ENCODE measurements at regions not wholly inside any gene's neighbourhood (a gene's known extent, or its start where the extent isn't known, plus 50 kb on each side); places are given as distances from the start of the nearest gene placed in this dataset.

GRCh38 chr2:45259138-45259537 lies 249.9 kb upstream of the SIX2 start:
- no peak overlapping the region for H3K4me3 ChIP-seq (ENCODE audit: low read depth, low read length)
- DNase-seq (ENCODE audit: low read depth, low spot score): no peak
- CTCF ChIA-PET: no interaction called here
- POLR2A ChIA-PET: no interaction called here
- TF ChIP-seq, protein P1, sequence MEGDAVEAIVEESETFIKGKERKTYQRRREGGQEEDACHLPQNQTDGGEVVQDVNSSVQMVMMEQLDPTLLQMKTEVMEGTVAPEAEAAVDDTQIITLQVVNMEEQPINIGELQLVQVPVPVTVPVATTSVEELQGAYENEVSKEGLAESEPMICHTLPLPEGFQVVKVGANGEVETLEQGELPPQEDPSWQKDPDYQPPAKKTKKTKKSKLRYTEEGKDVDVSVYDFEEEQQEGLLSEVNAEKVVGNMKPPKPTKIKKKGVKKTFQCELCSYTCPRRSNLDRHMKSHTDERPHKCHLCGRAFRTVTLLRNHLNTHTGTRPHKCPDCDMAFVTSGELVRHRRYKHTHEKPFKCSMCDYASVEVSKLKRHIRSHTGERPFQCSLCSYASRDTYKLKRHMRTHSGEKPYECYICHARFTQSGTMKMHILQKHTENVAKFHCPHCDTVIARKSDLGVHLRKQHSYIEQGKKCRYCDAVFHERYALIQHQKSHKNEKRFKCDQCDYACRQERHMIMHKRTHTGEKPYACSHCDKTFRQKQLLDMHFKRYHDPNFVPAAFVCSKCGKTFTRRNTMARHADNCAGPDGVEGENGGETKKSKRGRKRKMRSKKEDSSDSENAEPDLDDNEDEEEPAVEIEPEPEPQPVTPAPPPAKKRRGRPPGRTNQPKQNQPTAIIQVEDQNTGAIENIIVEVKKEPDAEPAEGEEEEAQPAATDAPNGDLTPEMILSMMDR (IDR thresholded peaks at IDR 0.05; ENCODE audit: insufficient read depth, low read length, missing control alignments): no peak

- no peak for DNase-seq (ENCODE audit: low read depth, low spot score)
- ChIA-PET CTCF (no interaction called here), POLR2A (no interaction called here)
Observed at GRCh38 chr2:45258311-45258710, 249.1 kb upstream of the SIX2 start.

DNA sequence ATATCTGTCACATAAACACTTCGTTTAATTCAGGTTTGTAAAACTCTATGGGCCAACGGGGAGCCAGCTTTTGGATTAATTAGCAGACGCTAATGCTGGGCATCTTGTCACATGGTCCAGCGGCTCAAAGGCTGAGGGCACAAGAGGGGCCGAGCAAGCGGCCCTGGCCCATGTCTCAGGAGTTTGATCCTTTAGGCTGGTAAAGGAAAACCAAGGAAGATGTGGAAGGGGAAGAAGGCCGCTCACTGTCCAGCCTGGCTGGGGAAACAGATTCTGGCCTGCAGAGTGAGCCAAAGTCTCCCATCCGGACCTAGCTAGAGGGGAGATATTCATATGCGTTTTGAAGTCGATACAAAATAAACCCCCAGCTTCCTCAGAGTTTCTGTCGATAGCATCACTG lies 248.6 kb upstream of the SIX2 start:
- CTCF ChIA-PET: no interaction called here
- POLR2A ChIA-PET: no interaction called here
- TF ChIP-seq, protein P1 (IDR thresholded peaks at IDR 0.05; ENCODE audit: insufficient read depth, low read length, missing control alignments): no peak

More at GRCh38 chr2:45258311-45258710, 249.1 kb upstream of the SIX2 start:
- TF ChIP-seq, protein P1 (IDR thresholded peaks at IDR 0.05; ENCODE audit: insufficient read depth, low read length, missing control alignments): no peak
- H3K4me3 ChIP-seq (ENCODE audit: low read depth, low read length): no peak overlapping the region

GRCh38 chr2:45256867-45257641 lies 247.8 kb upstream of the SIX2 start:
- ChIA-PET CTCF (no interaction called here), POLR2A (no interaction called here)
- no peak overlapping the region for H3K4me3 ChIP-seq (ENCODE audit: low read depth, low read length)
- DNase-seq (ENCODE audit: low read depth, low spot score): no peak
- TF ChIP-seq, protein P1 (IDR thresholded peaks at IDR 0.05; ENCODE audit: insufficient read depth, low read length, missing control alignments): no peak

More for the DNA sequence above, 248.6 kb upstream of the SIX2 start:
- no peak overlapping the region for H3K4me3 ChIP-seq (ENCODE audit: low read depth, low read length)
- DNase-seq (ENCODE audit: low read depth, low spot score): no peak

DNA sequence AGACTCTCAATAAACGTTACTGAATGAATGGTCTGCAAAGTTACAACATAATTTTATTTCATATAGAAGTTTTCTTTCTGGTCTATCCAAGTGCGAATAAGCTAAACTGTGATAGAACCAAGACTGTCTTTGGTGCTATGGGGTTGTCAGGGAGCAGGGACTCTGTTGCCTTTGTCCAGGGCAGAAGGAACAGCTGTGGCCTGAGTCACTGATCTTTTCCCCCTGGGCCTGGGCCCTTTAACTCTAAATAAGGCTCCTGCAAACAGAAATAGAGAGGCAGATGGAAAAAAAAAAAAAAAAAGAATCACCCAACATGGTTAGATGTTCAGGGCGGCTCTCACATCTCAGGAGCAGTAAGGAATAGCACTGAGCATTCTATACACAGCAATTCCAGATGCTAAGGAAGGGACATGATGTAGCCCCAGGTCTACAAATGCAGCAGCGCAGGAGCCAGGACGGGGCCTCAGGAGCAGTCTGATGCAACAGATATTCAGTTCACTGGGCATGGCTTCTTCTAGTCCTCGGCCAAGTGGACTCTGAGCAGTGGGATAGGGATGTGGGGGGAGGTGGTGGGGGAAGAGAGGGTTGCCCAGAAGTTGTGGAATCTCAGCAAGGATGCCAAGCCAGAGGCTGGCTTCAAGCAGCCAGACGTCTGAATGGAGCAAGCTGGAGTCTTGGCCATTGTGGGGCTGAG lies 247.1 kb upstream of the SIX2 start:
- TF ChIP-seq, protein P1 (IDR thresholded peaks at IDR 0.05; ENCODE audit: insufficient read depth, low read length, missing control alignments): no peak
- POLR2A ChIA-PET: interaction anchor here (0.7 kb wide), 1 partner anchor 755 kb away, joined by 3 read pairs; no protein-coding TSS in a partner anchor
- no peak overlapping the region for H3K4me3 ChIP-seq (ENCODE audit: low read depth, low read length)
- no peak for DNase-seq (ENCODE audit: low read depth, low spot score)
- CTCF ChIA-PET: no interaction called here

DNA sequence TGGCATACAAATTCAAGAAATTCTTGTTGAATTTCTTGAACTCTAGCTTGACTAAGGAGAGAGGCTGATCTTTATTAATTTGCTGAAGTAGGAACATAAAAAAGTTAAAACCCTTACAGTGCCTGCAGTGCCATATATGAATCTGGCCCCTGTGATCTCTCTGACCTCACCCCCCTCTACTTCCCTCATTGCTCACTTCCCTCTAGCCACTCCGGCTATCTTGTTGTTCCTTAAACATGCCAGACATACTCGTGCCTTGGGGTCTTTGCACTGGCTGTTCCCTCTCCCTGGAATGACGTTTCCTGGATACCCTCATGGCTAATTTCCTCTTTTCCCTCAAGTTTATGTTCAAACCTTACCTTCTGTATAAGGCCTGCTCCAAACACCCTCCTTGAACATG lies 246.3 kb upstream of the SIX2 start:
- DNase-seq (ENCODE audit: low read depth, low spot score): no peak
- H3K4me3 ChIP-seq (ENCODE audit: low read depth, low read length): no peak overlapping the region
- TF ChIP-seq, protein P1 (IDR thresholded peaks at IDR 0.05; ENCODE audit: insufficient read depth, low read length, missing control alignments): no peak
- ChIA-PET POLR2A (interaction anchor here (0.7 kb wide), 1 partner anchor 754 kb away, joined by 3 read pairs; no protein-coding TSS in a partner anchor), CTCF (interaction anchor here (0.6 kb wide), 1 partner anchor 54 kb away, joined by 3 read pairs; no protein-coding TSS in a partner anchor)
